ENCODE measurements at regions not wholly inside any gene's neighbourhood (a gene's known extent, or its start where the extent isn't known, plus 50 kb on each side); places are given as distances from the start of the nearest gene placed in this dataset.
A peak's percentile ranks its signal among the peaks of the same experiment; 100 is the strongest.
"Not testable (repeated sequence)": the region's sequence is repeated elsewhere in the genome, so short reads cannot be mapped to it uniquely, and the experiment has no call there.

GRCh38 chr3:181267312-181267711 lies 277.8 kb upstream of the DNAJC19 start:
- DNase-seq (ENCODE audit: low read depth in 2 of 2), result no peak

- no peak for DNase-seq (ENCODE audit: low read depth in 2 of 2)
Observed at GRCh38 chr3:181265750-181266333, 276.3 kb upstream of the DNAJC19 start.

- DNase-seq (ENCODE audit: low read depth in 2 of 2), result no peak
Observed at GRCh38 chr3:181264486-181264885, 274.9 kb upstream of the DNAJC19 start.

GRCh38 chr3:181253796-181254195 lies 264.3 kb upstream of the DNAJC19 start:
- no peak for DNase-seq (ENCODE audit: low read depth in 2 of 2)

GRCh38 chr3:181252631-181253030 lies 263.1 kb upstream of the DNAJC19 start:
- DNase-seq (ENCODE audit: low read depth in 2 of 2), result no peak

- DNase-seq (ENCODE audit: low read depth in 2 of 2), result no peak
Observed at GRCh38 chr3:181250714-181251113, 261.2 kb upstream of the DNAJC19 start.

GRCh38 chr3:181239441-181239840 lies 249.9 kb upstream of the DNAJC19 start:
- no peak for DNase-seq (ENCODE audit: low read depth in 2 of 2)

GRCh38 chr3:181230258-181230657 lies 240.7 kb upstream of the DNAJC19 start:
- DNase-seq (ENCODE audit: low read depth in 2 of 2), result no peak

GRCh38 chr3:181213347-181213746 lies 223.8 kb upstream of the DNAJC19 start:
- no peak for DNase-seq (ENCODE audit: low read depth in 2 of 2)

GRCh38 chr3:181212271-181212670 lies 222.7 kb upstream of the DNAJC19 start:
- no peak for DNase-seq (ENCODE audit: low read depth in 2 of 2)

GRCh38 chr3:181210275-181210674 lies 220.7 kb upstream of the DNAJC19 start:
- no peak for DNase-seq (ENCODE audit: low read depth in 2 of 2)

- no peak for DNase-seq (ENCODE audit: low read depth in 2 of 2)
Observed at GRCh38 chr3:181189556-181189955, 200.0 kb upstream of the DNAJC19 start.

GRCh38 chr3:181183764-181184163 lies 194.2 kb upstream of the DNAJC19 start:
- DNase-seq (ENCODE audit: low read depth in 2 of 2), result no peak

- not testable (repeated sequence) for DNase-seq (ENCODE audit: low read depth in 2 of 2)
Observed at GRCh38 chr3:181183057-181183456, 193.5 kb upstream of the DNAJC19 start.

GRCh38 chr3:181178991-181179390 lies 189.5 kb upstream of the DNAJC19 start:
- no peak for DNase-seq (ENCODE audit: low read depth in 2 of 2)

- peak in 1 of 2 experiments; percentile 11 for DNase-seq (ENCODE audit: low read depth in 2 of 2)
Observed at GRCh38 chr3:181176601-181177000, 187.1 kb upstream of the DNAJC19 start.

GRCh38 chr3:181174676-181175233 lies 185.2 kb upstream of the DNAJC19 start:
- no peak for DNase-seq (ENCODE audit: low read depth in 2 of 2)

GRCh38 chr3:181174022-181174421 lies 184.5 kb upstream of the DNAJC19 start:
- DNase-seq (ENCODE audit: low read depth in 2 of 2), result no peak

- no peak for DNase-seq (ENCODE audit: low read depth in 2 of 2)
Observed at GRCh38 chr3:181173227-181173626, 183.7 kb upstream of the DNAJC19 start.

- no peak for DNase-seq (ENCODE audit: low read depth in 2 of 2)
Observed at GRCh38 chr3:181134873-181135272, 145.3 kb upstream of the DNAJC19 start.

- no peak for DNase-seq (ENCODE audit: low read depth in 2 of 2)
Observed at GRCh38 chr3:181133832-181134231, 144.3 kb upstream of the DNAJC19 start.

GRCh38 chr3:181105646-181106045 lies 116.1 kb upstream of the DNAJC19 start:
- no peak for DNase-seq (ENCODE audit: low read depth in 2 of 2)

- no peak for DNase-seq (ENCODE audit: low read depth in 2 of 2)
Observed at GRCh38 chr3:181103605-181104004, 114.1 kb upstream of the DNAJC19 start.

- DNase-seq (ENCODE audit: low read depth in 2 of 2), result no peak
Observed at GRCh38 chr3:181086011-181086410, 96.5 kb upstream of the DNAJC19 start.

Data from stimulated activated CD4-positive, alpha-beta T cell treated with anti-CD3 and anti-CD28 coated beads, Interleukin-12 subunit alpha, Interleukin-12 subunit beta, amount 100 ng/mL, for 24 hours (primary cell).